Activated CD8-positive, alpha-beta memory T cell treated with anti-CD3 and anti-CD28 coated beads, Interleukin-2, amount 50 U/mL, for 4 hours (primary cell): ENCODE measurements at regions not wholly inside any gene's neighbourhood (a gene's known extent, or its start where the extent isn't known, plus 50 kb on each side); places are given as distances from the start of the nearest gene placed in this dataset.
"Not testable (repeated sequence)": the region's sequence is repeated elsewhere in the genome, so short reads cannot be mapped to it uniquely, and the experiment has no call there.

ENCODE experiments used
- DNase-seq: peaks from one replicate; pipeline ENCODE4 v3.0.0-alpha.2; 2020

DNA sequence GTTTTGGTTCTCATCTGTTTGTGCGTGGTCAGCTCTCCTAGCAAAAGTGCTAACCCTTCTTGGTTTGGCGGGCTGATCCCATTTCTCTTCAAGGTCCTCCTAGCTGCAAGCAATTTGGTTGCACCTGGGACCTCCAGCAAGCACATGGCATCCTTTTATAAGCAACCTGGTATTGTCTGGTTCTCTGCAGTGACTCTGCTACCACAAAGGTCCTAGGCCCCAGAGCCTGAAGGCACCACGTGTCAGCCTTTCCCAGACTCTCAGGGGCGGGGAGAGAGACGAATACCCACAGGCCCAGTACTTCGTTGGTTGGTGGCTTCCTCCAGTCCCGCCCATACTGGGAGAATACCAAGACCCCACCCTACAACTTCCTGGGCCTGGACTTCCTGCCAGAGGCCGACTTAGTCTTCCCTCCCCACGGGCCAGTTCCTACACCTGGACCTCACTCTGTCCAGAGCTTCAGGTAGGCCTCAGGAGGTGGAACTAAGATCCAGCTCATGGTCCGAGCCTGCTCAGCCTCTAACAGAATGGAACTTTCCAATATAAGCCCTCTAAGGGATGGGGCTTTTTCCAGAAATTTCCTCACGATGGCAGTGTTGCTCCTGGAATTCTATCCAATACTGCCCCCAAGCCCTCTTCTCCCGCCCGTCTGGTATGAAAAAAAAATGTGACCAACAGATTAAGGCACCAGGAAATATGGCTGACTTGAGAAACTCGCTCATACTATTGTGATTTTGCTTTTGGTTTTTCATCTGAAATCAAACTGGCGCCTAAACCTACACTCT lies 192.5 kb upstream of the STK26 start:
- peak; percentile 25 for DNase-seq

DNA sequence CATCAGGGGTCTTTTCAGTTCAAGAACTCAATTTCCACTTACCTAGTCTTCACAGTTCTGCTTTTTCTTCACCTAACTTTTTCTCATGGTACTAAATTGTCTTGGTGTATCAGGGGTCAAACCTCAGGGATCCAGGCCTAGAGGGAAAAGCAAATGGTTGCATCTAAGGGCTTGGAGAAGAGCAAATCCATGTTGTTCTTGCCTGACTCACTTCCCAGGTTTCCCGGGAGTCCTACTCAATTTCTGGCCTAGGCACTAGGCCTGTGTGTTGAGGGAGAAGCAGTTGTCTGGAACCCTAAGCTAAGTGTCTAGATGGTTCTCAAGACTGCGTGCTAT lies 191.9 kb upstream of the STK26 start:
- DNase-seq, result no peak

DNA sequence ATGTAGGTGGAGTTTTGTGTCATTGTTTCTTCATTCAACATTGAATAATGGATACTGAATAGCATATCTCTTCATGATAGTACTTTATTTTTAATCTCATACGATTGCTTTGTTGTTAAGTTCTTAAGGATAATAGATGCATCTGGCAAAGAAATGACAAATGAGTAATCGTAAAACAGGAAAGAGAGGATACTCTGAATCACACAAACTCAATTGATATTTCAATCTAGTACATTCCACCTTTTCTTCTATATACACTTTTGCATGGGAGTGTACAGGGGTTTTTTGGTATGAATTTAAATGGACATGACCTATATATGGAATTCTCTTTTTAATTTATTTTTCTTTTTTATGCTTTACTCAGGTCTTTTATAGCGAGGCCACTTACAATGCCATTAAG lies 186.9 kb upstream of the STK26 start:
- no peak for DNase-seq

DNA sequence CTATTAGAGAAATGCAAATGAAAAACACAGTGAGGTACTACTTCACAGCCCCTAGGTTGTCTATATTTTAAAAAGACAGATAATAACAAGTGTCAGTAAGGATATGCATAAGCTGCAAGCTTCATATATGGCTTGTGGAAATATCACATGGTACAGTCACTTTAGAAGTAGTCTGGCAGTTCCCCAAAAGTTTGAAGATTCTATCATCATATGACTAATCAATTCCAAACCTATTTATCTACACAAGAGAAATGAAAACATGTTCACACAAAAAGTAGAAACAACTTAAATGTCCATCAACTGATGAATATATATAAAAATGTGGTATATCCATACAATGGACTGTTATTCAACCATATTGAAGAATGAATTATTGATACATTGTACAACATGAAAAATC lies 185.8 kb upstream of the STK26 start:
- no peak for DNase-seq

DNA sequence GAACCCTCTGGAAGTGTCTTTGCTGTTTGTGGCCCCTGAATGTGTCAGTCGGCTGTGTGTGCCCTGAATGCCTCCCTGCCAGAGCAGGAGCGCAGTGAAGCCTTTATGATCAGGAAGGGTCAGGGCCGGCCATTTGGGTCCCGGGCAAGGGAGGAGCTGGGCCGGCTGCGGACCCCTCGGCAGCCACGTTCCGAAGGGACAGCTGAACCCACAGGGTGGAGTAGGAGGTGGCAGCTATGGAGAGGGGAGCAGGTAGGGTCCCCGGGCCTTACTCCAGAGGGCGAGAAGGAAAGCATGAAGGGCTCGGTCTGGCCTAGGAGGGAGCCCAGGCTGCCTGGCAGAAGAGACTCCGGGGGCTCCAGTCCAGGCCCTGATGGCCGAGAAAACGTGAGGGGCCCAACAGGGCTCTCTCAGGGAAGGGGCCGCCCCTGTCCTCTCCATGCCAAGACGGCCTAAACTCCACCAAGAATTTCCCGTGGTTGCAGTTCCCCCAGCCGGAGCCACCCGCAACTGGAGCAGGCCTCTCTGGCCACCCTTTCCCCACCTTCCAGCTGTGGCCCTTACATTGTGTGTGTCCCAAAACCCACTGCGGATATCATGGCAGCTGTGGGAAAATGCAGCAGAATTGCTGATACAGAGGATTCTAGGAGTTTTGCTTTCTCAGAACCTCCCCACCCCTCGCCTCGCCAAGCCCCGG lies 182.2 kb upstream of the STK26 start:
- no peak for DNase-seq

DNA sequence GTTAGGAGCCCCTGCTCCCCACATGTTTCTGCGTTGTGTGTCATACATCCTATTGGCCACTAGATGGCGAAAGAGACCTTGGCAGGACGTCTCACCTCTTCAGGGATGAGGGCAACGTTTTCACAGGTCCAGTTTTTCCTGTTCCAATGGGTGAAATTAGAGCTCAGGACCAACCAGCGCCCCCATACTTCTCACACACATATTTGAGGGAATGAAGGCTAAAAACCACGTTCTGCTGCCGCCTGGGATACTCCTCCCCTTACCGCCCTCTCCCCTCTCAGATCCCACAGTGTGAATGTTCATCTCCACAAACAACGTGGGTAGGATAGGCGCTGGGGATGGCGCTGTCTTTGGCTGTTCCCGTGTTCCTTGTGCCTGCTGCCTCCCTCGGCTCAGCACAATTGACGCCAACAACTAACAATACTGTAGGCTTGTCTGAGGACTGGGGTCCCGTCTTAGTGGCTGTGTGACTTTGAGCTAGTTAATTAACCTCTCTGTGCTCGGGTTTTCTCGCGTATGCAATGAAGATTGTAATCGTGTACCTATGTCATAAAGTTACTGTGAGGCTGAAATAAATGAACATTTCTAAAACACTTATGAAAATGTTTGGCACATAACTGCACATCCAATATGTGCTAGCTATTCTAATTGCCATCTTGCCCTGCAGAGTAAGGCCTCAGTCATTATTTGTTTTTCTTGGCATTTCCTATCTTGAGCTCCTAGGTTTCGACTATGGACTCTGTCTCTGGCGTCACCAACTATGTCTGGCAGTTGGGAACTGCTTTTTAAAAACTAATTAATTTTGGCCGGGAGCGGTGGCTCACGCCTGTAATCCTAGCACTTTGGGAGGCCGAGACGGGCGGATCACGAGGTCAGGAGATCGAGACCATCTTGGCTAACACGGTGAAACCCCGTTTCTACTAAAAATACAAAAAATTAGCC lies 181.3 kb upstream of the STK26 start:
- DNase-seq, result peak; percentile 34

DNA sequence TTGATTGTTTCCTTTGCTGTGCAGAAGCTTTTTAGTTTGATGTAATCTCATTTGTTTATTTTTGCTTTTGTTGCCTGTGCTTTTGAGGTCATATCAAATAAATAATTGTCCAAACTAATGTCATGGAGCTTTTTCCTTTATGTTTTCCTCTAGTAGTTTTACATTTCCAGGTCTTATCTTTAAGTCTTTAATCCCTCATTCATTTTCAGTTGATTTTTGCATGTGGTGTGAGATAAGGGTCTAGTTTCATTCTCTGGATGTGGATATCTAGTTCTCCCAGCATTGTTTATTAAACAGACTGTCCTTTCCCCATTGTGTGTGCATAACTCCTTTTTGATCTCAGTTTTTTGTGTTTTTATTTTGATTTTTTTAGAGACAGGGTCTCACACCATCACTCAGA lies 179.1 kb upstream of the STK26 start:
- no peak for DNase-seq

DNA sequence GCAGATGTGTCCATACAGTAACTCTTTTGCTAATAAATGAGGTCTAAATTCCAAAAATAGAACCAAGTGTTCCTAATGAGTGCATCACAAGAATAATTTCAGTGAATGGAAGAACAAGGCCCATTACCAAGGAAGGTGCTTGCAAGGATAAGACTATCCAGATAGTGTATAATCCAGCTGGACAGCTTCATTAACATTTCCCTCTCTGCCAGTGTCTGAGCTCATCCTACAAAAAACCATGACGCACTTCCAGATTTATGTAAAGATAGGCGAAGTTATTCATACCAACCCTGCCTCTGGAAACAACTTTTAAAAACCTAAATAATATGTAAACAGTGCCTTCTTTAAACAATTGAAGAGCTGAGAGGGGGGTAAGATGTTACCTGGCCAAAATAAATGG lies 177.9 kb upstream of the STK26 start:
- no peak for DNase-seq

DNA sequence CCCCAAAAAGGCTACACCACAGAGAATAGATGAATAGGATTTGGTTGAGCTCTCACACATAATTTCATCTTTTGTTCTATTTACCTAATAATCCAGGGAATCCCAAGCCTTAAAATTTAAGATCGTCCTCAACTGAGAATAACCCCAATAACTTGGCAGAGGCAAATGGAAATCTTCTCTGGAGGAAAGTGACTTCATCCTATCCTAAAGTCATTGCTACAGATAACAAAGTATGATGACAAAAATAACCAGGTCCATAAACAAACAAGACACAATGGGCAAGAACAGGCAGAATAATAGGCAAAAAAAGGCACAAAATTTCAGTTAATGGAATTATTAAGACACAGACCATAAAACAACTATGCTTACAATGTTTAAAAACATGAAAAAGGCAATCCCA lies 177.3 kb upstream of the STK26 start:
- no peak for DNase-seq

DNA sequence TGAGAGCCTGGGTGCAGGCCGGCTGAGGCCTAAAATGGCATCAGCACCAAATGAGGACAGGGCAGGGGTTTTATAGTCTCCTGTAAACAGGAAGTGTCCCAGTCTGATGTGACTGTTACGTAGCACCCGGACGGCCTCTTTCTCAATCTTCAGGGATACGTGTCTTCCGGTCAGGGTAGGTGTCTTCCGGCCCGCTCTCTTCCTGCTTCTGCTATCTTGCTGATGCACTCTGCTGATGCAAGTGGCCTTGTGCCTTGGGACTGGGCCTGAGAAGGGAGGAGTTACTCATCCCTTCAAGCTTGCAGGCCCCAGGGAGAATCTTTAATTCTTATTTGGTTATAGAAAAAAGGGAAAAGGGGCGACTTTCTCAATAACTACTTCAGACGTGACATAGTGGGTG lies 172.1 kb upstream of the STK26 start:
- DNase-seq, result not testable (repeated sequence)

DNA sequence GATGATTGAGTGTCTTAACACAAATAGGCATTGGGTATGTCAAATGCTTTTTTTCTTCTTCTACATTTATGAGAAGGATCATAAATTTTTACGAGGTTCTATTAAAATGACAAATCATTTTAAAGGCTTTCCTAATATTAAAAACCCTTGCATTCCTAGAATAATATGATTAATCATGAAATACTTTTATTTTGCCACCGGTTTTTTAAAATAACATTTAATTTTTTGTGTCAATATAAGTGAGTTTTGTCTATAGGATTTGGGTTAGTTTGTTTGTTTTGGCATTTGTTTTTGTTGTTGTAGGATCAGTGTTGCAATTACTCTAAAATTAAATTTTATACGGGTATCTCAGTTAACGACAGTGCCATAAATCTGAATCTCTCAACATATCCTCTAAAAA lies 169.7 kb upstream of the STK26 start:
- DNase-seq, result no peak

DNA sequence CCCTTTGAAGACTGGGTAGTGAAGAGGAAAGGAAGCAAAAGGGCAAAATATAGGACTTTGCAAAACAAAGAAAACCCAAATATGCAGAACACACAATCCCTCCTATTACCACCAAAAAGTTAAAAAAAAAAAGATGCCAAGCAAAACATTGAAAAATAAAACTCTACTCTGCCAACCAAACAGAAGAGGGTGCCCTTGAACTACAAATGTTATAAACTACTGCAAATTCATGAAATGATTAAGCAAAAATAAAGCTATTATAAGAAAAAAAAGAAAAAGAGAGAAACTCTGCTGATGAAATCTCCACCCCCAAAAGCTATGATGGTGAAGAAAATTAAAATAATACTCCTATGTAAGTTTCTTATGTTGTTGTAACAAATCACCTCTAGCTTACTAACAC lies 168.5 kb upstream of the STK26 start:
- no peak for DNase-seq

DNA sequence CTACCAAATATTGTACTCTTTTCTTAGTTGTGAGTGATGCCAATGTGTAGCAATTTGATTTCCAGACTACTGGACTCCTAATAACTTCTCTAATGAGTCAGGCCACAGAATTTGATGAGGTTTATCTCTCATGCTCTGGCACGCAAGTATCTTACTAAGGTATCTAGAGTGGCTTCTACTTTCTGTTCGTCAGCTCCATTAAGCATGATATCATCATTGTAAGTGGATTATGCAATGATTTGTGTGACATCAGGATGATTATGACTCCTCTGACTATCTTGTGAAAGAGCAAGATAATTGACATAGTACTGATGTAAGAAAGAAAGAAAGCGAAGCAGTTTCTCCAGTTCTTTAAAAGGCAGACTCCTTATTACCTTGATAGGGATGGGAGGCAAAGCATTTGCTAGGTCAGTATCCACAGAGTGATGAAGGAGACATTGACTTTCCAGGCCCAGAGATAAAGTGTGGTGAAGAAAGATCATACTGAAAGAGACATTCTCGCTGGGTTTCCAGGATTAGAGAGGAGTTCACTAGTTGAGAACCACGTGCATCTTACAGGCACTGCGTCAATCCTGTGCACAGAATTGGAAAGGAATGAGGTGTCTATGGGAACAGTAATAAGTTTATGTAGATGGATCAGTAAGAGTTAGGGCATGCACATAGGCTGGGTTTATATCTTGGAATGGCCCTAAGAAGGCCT lies 161.9 kb upstream of the STK26 start:
- DNase-seq, result no peak

DNA sequence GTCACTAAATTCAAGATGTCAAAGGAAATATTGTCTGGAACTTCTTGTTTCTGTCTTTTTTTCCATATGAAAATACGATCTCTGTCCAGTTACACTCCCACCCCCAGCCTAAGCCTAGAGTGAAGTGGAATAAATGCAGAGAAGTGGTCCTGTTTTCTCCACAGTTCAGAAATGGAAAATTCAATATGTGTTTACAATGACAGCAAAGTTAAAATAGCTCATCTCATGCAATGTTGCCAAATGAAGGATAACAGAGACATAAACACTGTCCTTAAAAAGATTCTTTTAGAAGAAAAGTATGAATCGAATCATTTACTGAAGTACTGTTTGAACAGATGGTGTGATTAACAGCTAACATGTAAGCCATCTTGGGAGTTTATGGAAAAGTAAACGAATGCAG lies 160.8 kb upstream of the STK26 start:
- DNase-seq, result no peak

DNA sequence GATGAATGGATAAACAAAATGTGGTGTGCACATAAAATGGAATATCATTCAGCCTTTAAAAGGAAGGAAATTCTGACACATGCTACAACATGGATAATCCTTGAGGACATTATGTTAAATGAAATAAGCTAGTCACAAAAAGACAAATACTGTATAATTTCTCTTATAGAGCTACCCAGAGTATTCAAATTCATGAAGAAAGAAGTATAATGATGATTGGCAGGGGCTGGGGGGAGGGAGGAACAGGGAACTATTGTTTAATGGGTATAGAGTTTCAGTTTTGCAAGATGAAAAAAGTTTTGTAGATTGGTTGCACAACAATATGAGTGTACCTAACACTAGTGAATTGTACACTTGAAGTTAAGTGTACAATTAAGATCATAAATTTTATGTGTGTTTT lies 153.9 kb upstream of the STK26 start:
- no peak for DNase-seq

DNA sequence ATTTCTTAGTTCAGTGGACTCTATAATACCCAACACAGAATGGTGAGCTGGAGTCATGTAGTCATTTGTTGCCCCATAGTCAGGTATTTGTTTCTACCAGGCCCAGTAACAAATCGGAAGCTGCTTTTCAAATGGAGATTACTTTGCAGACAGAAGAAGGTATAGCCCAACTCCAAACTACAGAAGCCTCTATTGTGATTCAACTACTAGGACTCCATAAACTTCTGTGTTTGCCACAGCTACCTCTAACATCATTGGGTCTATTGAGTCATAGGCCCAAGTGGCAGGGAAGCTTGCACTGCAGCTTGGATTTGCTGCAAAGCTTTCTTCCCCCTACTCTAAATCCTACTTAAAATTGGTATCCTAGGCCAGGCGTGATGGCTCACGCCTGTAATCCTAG lies 148.8 kb upstream of the STK26 start:
- DNase-seq, result no peak

DNA sequence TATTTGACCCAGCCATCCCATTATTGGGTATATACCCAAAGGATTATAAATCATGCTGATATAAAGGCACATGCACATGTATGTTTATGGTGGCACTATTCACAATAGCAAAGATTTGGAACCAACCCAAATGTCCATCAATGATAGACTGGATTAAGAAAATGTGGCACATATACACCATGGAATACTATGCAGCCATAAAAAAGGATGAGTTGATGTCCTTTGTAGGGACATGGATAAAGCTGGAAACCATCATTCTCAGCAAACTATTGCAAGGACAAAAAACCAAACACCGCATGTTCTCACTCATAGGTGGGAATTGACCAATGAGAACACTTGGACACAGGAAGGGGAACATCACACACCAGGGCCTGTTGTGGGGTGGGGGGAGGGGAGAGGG lies 147.3 kb upstream of the STK26 start:
- DNase-seq, result not testable (repeated sequence)

DNA sequence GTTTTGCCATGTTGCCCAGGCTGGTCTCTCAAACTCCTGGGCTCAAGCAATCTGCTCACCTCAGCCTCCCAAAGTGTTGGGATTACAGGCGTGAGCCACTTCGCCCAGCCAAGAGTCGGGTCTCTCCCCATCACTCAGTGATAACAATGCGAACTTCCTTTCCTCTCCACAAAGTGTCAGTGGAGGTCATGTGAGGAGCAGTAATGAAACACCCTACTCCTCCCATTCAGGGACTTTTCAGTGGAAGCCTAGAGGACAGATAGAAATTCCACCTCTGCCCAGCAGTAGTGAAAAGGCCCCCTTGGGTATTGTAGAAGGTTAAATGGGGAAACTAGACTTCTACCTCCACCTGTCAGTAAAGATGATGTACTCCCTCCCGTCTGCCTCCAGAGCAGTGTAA lies 141.9 kb upstream of the STK26 start:
- no peak for DNase-seq

DNA sequence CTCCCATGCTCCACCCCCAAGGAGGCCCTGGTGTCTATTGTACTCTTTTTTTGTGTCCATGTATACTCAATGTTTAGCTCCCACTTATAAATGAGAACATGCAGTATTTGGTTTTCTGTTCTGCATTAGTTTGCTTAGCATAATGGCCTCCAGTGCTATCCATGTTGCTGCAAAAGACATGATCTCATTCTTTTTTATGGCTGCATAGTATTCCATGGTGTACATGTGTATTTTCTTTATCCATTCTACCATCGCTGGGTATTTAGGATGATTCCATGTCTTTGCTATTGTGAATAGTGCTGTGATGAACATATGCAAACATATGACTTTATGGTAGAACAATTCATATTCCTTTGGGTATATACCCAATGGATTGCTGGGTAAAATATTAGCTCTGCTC lies 138.1 kb upstream of the STK26 start:
- DNase-seq, result not testable (repeated sequence)

DNA sequence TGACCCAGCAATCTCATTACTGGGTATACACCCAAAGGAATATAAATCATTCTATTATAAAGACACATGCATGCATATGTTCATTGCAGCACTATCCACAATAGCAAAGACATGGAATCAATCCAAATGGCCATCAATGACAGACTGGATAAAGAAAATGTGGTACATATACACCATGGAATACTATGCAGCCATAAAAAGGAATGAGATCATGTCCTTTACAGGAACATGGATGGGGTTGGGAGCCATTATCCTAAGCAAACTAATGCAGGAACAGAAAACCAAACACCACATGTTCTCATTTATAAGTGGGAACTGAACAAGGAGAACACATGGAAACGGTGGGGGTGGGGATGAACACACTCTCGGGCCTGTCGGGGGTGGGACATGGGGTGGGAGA lies 129.2 kb upstream of the STK26 start:
- DNase-seq, result not testable (repeated sequence)

DNA sequence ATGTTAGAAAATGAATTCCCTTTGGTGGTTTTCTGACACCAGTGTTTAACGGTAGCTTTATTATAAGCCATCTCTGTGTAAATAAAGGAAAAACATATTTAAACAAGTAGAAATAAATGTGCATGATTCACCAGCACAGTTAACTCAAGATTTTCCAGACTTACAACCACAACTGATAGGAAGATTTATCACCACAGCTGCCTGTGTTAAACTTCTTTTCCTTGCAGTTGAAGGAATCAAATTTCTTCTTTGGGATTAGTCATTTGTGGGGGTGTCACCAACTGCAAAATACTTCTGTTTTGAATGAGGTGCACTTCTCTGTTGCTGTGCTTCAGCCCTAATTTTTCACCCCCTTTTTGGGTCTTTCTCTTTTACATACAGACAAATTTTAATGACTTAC lies 128.1 kb upstream of the STK26 start:
- no peak for DNase-seq

DNA sequence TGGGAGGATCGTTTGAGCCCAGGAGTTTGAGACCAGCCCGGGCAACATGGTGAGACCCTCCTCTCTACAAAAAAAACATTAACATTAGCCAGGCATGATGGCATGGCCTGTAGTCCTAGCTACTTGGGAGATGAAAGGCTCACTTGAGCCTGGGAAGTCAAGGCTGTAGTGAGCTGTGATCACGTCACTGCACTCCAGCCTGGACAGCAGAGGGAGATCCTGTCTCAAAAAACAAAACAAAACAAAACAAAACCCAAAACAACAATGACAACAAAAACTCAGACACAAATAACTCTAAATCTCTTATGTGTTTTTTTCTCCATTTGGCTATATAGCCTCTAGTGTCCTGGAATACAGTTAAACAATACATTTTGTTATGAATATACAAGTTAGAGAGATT lies 127.3 kb upstream of the STK26 start:
- DNase-seq, result no peak

DNA sequence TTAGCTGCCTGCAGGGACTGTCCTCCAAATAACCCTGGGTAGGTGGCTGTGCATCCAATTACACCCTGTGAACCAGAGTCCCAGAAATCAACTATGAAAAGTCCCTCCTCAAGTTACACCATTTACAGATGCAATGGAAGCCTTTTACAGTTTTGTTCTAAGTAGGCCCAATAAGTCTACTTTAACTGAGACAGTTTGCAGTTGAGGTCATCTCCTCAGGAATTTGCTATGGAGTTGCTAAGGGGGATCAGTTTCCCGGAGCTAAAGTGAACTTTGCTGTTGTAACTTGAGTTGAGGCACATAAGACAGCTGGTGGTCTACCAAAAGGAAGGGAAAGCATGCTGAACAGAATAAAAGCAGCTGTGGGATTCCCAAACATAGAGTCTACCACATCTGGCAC lies 121.6 kb upstream of the STK26 start:
- DNase-seq, result no peak
